ENCODE measurements at regions not wholly inside any gene's neighbourhood (a gene's known extent, or its start where the extent isn't known, plus 50 kb on each side); places are given as distances from the start of the nearest gene placed in this dataset.

GRCh38 chr16:64165368-64165767, 956.5 kb downstream of the CDH11 start:
- ATAC-seq (ENCODE audit: poor library complexity) (no peak), DNase-seq (no peak)
- no peaks in the 10 kb centered on the region for H3K36me3 ChIP-seq (ENCODE audit: insufficient read depth, low read length)
- H3K4me3 Mint-ChIP-seq = no peak overlapping the region
- H3K4me3 ChIP-seq (ENCODE audit: low read length) = no peak overlapping the region
- TF ChIP-seq CTCF (IDR thresholded peaks at IDR 0.05) = no peak
- H3K9me3 Mint-ChIP-seq = peaks cover 7% of the 10 kb centered on the region
- no peak overlapping the region for H3K27ac Mint-ChIP-seq
- H3K36me3 Mint-ChIP-seq (ENCODE audit: low read depth) = no peaks in the 10 kb centered on the region
- no peaks in the 10 kb centered on the region for H3K4me1 ChIP-seq (ENCODE audit: insufficient read depth, low read length)
- no peaks in the 10 kb centered on the region for H3K27me3 Mint-ChIP-seq
- peaks cover 0 to 21% of the 10 kb centered on the region in 2 experiments for H3K9me3 ChIP-seq (ENCODE audit: control insufficient read depth in 1 of 2, insufficient read depth in 1 of 2, low read length in 2 of 2)
- intact Hi-C loops (cut with DNase I, micrococcal nuclease) = no loop called here
- H3K27ac ChIP-seq (ENCODE audit: low read depth in 1 of 2, low read length in 2 of 2) = no peak overlapping the region
- H3K4me1 Mint-ChIP-seq (ENCODE audit: low read depth) = no peaks in the 10 kb centered on the region
- CTCF ChIA-PET = no interaction called here
- H3K27me3 ChIP-seq (ENCODE audit: control insufficient read depth in 1 of 2, insufficient read depth in 2 of 2, low read length in 2 of 2) = no peaks in the 10 kb centered on the region
- POLR2A ChIA-PET = no interaction called here

- no peaks in the 10 kb centered on the region for H3K27me3 Mint-ChIP-seq
- CTCF ChIA-PET = no interaction called here
- no peaks in the 10 kb centered on the region for H3K4me1 ChIP-seq (ENCODE audit: insufficient read depth, low read length)
- peaks cover 4 to 10% of the 10 kb centered on the region in 2 experiments for H3K9me3 ChIP-seq (ENCODE audit: control insufficient read depth in 1 of 2, insufficient read depth in 1 of 2, low read length in 2 of 2)
- H3K27ac Mint-ChIP-seq = no peak overlapping the region
- no peak for TF ChIP-seq CTCF (IDR thresholded peaks at IDR 0.05)
- H3K4me3 Mint-ChIP-seq = no peak overlapping the region
- H3K4me3 ChIP-seq (ENCODE audit: low read length) = no peak overlapping the region
- no peaks in the 10 kb centered on the region for H3K36me3 ChIP-seq (ENCODE audit: insufficient read depth, low read length)
- peaks cover 8% of the 10 kb centered on the region for H3K9me3 Mint-ChIP-seq
- intact Hi-C loops (cut with DNase I, micrococcal nuclease) = no loop called here
- POLR2A ChIA-PET = no interaction called here
- DNase-seq (no peak), ATAC-seq (ENCODE audit: poor library complexity) (no peak)
- H3K27me3 ChIP-seq (ENCODE audit: control insufficient read depth in 1 of 2, insufficient read depth in 2 of 2, low read length in 2 of 2) = no peaks in the 10 kb centered on the region
- H3K4me1 Mint-ChIP-seq (ENCODE audit: low read depth) = no peaks in the 10 kb centered on the region
- no peak overlapping the region for H3K27ac ChIP-seq (ENCODE audit: low read depth in 1 of 2, low read length in 2 of 2)
- no peaks in the 10 kb centered on the region for H3K36me3 Mint-ChIP-seq (ENCODE audit: low read depth)
These were observed 959.1 kb downstream of the CDH11 start for GRCh38 chr16:64162613-64163375.

- CTCF ChIA-PET = no interaction called here
- intact Hi-C loops (cut with DNase I, micrococcal nuclease) = no loop called here
- no peak overlapping the region for H3K4me3 Mint-ChIP-seq
- Histone ChIP-seq H3K4me1 (ENCODE audit: insufficient read depth, low read length) (no peaks in the 10 kb centered on the region), H3K27me3 (ENCODE audit: control insufficient read depth in 1 of 2, insufficient read depth in 2 of 2, low read length in 2 of 2) (no peaks in the 10 kb centered on the region), H3K27ac (ENCODE audit: low read depth in 1 of 2, low read length in 2 of 2) (no peak overlapping the region), H3K9me3 (ENCODE audit: control insufficient read depth in 1 of 2, insufficient read depth in 1 of 2, low read length in 2 of 2) (peaks cover 4 to 8% of the 10 kb centered on the region in 2 experiments), H3K36me3 (ENCODE audit: insufficient read depth, low read length) (no peaks in the 10 kb centered on the region), H3K4me3 (ENCODE audit: low read length) (no peak overlapping the region)
- H3K4me1 Mint-ChIP-seq (ENCODE audit: low read depth) = no peaks in the 10 kb centered on the region
- H3K27ac Mint-ChIP-seq = no peak overlapping the region
- no peaks in the 10 kb centered on the region for H3K36me3 Mint-ChIP-seq (ENCODE audit: low read depth)
- H3K27me3 Mint-ChIP-seq = no peaks in the 10 kb centered on the region
- DNase-seq (no peak), ATAC-seq (ENCODE audit: poor library complexity) (no peak)
- H3K9me3 Mint-ChIP-seq = peaks cover 14% of the 10 kb centered on the region
- POLR2A ChIA-PET = no interaction called here
- TF ChIP-seq CTCF (IDR thresholded peaks at IDR 0.05) = no peak
These were observed 961.9 kb downstream of the CDH11 start for GRCh38 chr16:64159976-64160375.

Measured in CD4-positive, alpha-beta T cell (primary cell).